H9 (cell line): ENCODE measurements at regions not wholly inside any gene's neighbourhood (a gene's known extent, or its start where the extent isn't known, plus 50 kb on each side); places are given as distances from the start of the nearest gene placed in this dataset.
"Not testable (repeated sequence)": the region's sequence is repeated elsewhere in the genome, so short reads cannot be mapped to it uniquely, and the experiment has no call there.

Experiments
- DNase-seq: peaks from one replicate; pipeline ENCODE4 v3.0.0-alpha.2; 2017
- H2AFZ ChIP-seq: one replicate; pipeline ENCODE4 v1.6.1; 2013; ENCODE audit warnings: mild to moderate bottlenecking, low read length, control low read depth, moderate library complexity
- H2AK5ac ChIP-seq: 2 replicates; pipeline ENCODE4 v1.6.1; 2013; ENCODE audit warnings: low read length, control low read depth, mixed read lengths; ENCODE audit not compliant: insufficient read length
- H2BK120ac ChIP-seq: one replicate; pipeline ENCODE4 v1.6.1; 2013; ENCODE audit warnings: low read depth, mild to moderate bottlenecking, low read length, control low read depth, inconsistent platforms; ENCODE audit not compliant: poor library complexity, severe bottlenecking
- H2BK12ac ChIP-seq: 2 replicates; pipeline ENCODE4 v1.6.1; 2013; ENCODE audit warnings: low read length, control low read depth, mixed read lengths, low read depth; ENCODE audit not compliant: insufficient read length
- H2BK15ac ChIP-seq: 2 replicates; pipeline ENCODE4 v1.6.1; 2013; ENCODE audit warnings: low read depth, low read length, control low read depth
- H2BK20ac ChIP-seq: one replicate; pipeline ENCODE4 v1.6.1; 2013; ENCODE audit warnings: low read depth, mild to moderate bottlenecking, low read length, control low read depth, inconsistent platforms; ENCODE audit not compliant: poor library complexity, severe bottlenecking
- H2BK5ac ChIP-seq: 2 replicates; pipeline ENCODE4 v1.6.1; 2013; ENCODE audit warnings: low read length, control low read depth, mixed read lengths; ENCODE audit not compliant: insufficient read length
- H3K14ac ChIP-seq: 2 replicates; pipeline ENCODE4 v1.6.1; 2013; ENCODE audit warnings: low read length, control low read depth; ENCODE audit not compliant: insufficient read depth
- H3K18ac ChIP-seq: 2 replicates; pipeline ENCODE4 v1.6.1; 2013; ENCODE audit warnings: low read depth, mild to moderate bottlenecking, mixed read lengths, low read length, control low read depth; ENCODE audit not compliant: insufficient read length
- H3K23ac ChIP-seq: 2 replicates; pipeline ENCODE4 v1.6.1; 2013; ENCODE audit warnings: low read length, control low read depth, mixed read lengths, low read depth; ENCODE audit not compliant: insufficient read length
- H3K23me2 ChIP-seq: 2 replicates; pipeline ENCODE4 v1.6.1; 2013; ENCODE audit warnings: low read depth, mild to moderate bottlenecking, mixed read lengths, low read length, control low read depth; ENCODE audit not compliant: insufficient read length, poor library complexity, severe bottlenecking
- H3K27ac ChIP-seq: 2 replicates; pipeline ENCODE4 v1.5.1; 2013; ENCODE audit warnings: low read length, control low read depth, mixed read lengths, low read depth; ENCODE audit not compliant: insufficient read length
- H3K27me3 ChIP-seq: 2 replicates; pipeline ENCODE4 v1.6.1; 2013; ENCODE audit warnings: low read length, control low read depth, inconsistent platforms; ENCODE audit not compliant: insufficient read depth
- H3K4ac ChIP-seq: 2 replicates; pipeline ENCODE4 v1.6.1; 2013; ENCODE audit warnings: low read depth, mild to moderate bottlenecking, control low read depth, inconsistent platforms, low read length, moderate library complexity
- H3K4me1 ChIP-seq: 2 replicates; pipeline ENCODE4 v1.6.1; 2013; ENCODE audit warnings: low read length, control low read depth, inconsistent platforms; ENCODE audit not compliant: insufficient read depth
- H3K4me2 ChIP-seq: 2 replicates; pipeline ENCODE4 v1.6.1; 2013; ENCODE audit warnings: low read length, control low read depth, mixed read lengths; ENCODE audit not compliant: insufficient read length, insufficient read depth
- H3K56ac ChIP-seq: 2 replicates; pipeline ENCODE4 v1.6.1; 2013; ENCODE audit warnings: low read depth, mild to moderate bottlenecking, mixed read lengths, low read length, control low read depth; ENCODE audit not compliant: insufficient read length
- H3K79me1 ChIP-seq: 2 replicates; pipeline ENCODE4 v1.6.1; 2013; ENCODE audit warnings: low read depth, mild to moderate bottlenecking, moderate library complexity, low read length, control low read depth, inconsistent platforms; ENCODE audit not compliant: insufficient read depth, poor library complexity, severe bottlenecking
- H3K79me2 ChIP-seq: 2 replicates; pipeline ENCODE4 v1.6.1; 2013; ENCODE audit warnings: low read length, control low read depth, inconsistent platforms; ENCODE audit not compliant: insufficient read depth
- H3K9ac ChIP-seq: 2 replicates; pipeline ENCODE4 v1.6.1; 2013; ENCODE audit warnings: low read length, control low read depth, mixed read lengths; ENCODE audit not compliant: insufficient read length; ENCODE audit errors: extremely low read depth
- H3K9me3 ChIP-seq: one replicate; pipeline ENCODE4 v1.6.1; 2013; ENCODE audit warnings: low read depth, low read length, inconsistent platforms; ENCODE audit not compliant: control insufficient read depth
- H3T11ph ChIP-seq: one replicate; pipeline ENCODE4 v1.6.1; 2013; ENCODE audit warnings: mild to moderate bottlenecking, low read length, control low read depth, inconsistent platforms
- H4K20me1 ChIP-seq: one replicate; pipeline ENCODE4 v1.6.1; 2013; ENCODE audit not compliant: control insufficient read depth, insufficient read length, insufficient read depth
- H4K5ac ChIP-seq: 2 replicates; pipeline ENCODE4 v1.6.1; 2013; ENCODE audit warnings: low read depth, mild to moderate bottlenecking, mixed read lengths, low read length, control low read depth; ENCODE audit not compliant: insufficient read length
- H4K8ac ChIP-seq: replicated peaks from 2 replicates; pipeline ENCODE4 v1.6.1; 2013; ENCODE audit warnings: low read length, control low read depth, mixed read lengths, low read depth; ENCODE audit not compliant: insufficient read length
- H4K91ac ChIP-seq: 2 replicates; pipeline ENCODE4 v1.6.1; 2013; ENCODE audit warnings: low read depth, mild to moderate bottlenecking, moderate library complexity, mixed read lengths, low read length, control low read depth; ENCODE audit not compliant: insufficient read length
- H3K27ac Mint-ChIP-seq, 3 experiments: 2 replicates in 2 of 3; 3 replicates in 1 of 3; pipeline ENCODE4 v1.8.0; 2020 to 2021; ENCODE audit warnings: mixed read lengths in 3 of 3, mild to moderate bottlenecking in 1 of 3, moderate library complexity in 1 of 3
- H3K27me3 Mint-ChIP-seq: 2 replicates; pipeline ENCODE4 v1.8.0; 2021; ENCODE audit warnings: low read depth, mild to moderate bottlenecking, moderate library complexity, mixed read lengths
- H3K36me3 Mint-ChIP-seq, 3 experiments: 2 replicates in 2 of 3; 3 replicates in 1 of 3; pipeline ENCODE4 v1.8.0; 2020 to 2021; ENCODE audit warnings: low read depth in 3 of 3, mixed read lengths in 3 of 3; ENCODE audit not compliant: insufficient read depth in 1 of 3
- H3K4me1 Mint-ChIP-seq, 2 experiments: 2 replicates each; pipeline ENCODE4 v1.8.0; 2020; ENCODE audit warnings: mixed read lengths in 2 of 2
- H3K4me3 Mint-ChIP-seq, 2 experiments: 2 replicates in 1 of 2; 3 replicates in 1 of 2; pipeline ENCODE4 v1.8.0; 2020 to 2021; ENCODE audit warnings: mild to moderate bottlenecking in 2 of 2, mixed read lengths in 2 of 2, moderate library complexity in 1 of 2
- H3K9me3 Mint-ChIP-seq, 2 experiments: 2 replicates in 1 of 2; 3 replicates in 1 of 2; pipeline ENCODE4 v1.8.0; 2020; ENCODE audit warnings: mild to moderate bottlenecking in 2 of 2, mixed read lengths in 2 of 2, moderate library complexity in 1 of 2
- WGBS: extraction: QIAGEN DNeasy Blood & Tissue Kit; methylation state at CpG from one replicate; pipeline ENCODE4 v1.1.7; 2013; ENCODE audit warnings: missing lambda C conversion rate, low lambda C conversion rate, mixed read lengths; ENCODE audit not compliant: insufficient read length; ENCODE audit errors: extremely low coverage; 5-methylcytosine and 5-hydroxymethylcytosine counted together
- TF ChIP-seq, protein P1 (sequence below): fragments of 200-600 bp; sonication (generic); conservative IDR thresholded peaks from 3 replicates; pipeline ENCODE4 v1.8.0; 2021; ENCODE audit warnings: antibody characterized with exemption, mild to moderate bottlenecking

DNA sequence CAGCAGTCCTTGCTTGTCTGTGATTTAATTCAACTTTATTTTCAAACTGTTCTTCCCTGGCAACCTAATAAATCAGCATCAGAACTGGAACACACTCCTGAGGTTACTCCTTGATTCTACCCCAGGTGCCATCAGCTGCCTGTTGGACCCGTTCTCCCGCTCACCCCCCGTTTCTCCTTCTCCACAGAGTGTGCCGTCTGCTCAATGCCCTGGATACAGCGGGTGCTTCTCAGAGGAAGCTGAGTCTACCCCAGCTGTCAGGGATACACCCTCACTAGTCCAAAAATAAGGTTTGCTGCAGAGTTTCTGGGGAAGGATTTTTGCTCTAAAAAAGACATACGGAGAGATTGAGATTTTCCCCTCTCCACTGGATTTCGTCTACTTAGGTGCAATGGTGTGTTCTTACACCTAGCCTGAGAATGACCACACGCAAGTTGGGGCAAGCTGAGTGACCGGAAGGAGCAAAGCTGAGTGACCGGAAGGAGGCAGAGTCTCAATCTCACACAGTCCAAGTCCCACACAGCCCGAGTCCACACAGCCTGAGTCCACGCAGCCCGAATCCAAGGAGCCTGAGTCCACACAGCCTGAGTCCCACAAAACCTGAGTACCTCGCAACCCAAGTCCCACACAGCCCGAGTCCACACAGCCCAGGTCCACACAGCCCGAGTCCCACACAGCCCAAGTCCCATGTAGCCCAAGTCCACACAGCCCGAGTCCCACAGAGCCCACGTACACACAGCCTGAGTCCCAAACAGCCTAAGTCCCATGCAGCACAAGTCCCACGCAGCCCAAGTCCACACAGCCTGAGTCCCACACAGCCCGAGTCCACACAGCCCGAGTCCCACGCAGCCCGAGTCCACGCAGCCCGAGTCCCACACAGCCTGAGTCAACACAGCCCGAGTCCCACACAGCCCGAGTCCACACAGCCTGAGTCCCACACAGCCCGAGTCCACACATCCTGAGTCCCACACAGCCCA lies 58.6 kb upstream of the DACT2 start:
- Histone ChIP-seq H2BK12ac (no peak overlapping the region), H3K9me3 (no peaks in the 10 kb centered on the region), H3T11ph (no peak overlapping the region), H2BK15ac (no peak overlapping the region), H3K79me2 (no peaks in the 10 kb centered on the region), H2BK5ac (no peak overlapping the region), H3K23ac (no peak overlapping the region), H2BK120ac (no peak overlapping the region), H3K4me1 (no peaks in the 10 kb centered on the region), H2AFZ (no peak overlapping the region), H2AK5ac (no peak overlapping the region), H3K18ac (no peak overlapping the region), H3K9ac (no peak overlapping the region), H3K4me2 (no peak overlapping the region), H3K4ac (no peak overlapping the region), H4K91ac (no peak overlapping the region), H4K8ac (no peak overlapping the region), H2BK20ac (no peak overlapping the region), H4K5ac (no peak overlapping the region), H3K23me2 (no peaks in the 10 kb centered on the region), H3K79me1 (no peaks in the 10 kb centered on the region), H3K27me3 (no peaks in the 10 kb centered on the region), H3K56ac (no peak overlapping the region), H4K20me1 (no peaks in the 10 kb centered on the region), H3K27ac (no peak overlapping the region), H3K14ac (no peak overlapping the region)
- Mint-ChIP-seq H3K4me1 (peaks cover 2 to 3% of the 10 kb centered on the region in 2 experiments), H3K27me3 (peaks cover 1% of the 10 kb centered on the region; the same call in 1 of the 2 replicates), H3K27ac (no peak overlapping the region), H3K9me3 (peaks cover 41 to 43% of the 10 kb centered on the region in 2 experiments), H3K36me3 (peaks cover 7 to 33% (median 7%) of the 10 kb centered on the region in 3 experiments), H3K4me3 (no peak overlapping the region)
- no peak for DNase-seq
- TF ChIP-seq, protein P1, sequence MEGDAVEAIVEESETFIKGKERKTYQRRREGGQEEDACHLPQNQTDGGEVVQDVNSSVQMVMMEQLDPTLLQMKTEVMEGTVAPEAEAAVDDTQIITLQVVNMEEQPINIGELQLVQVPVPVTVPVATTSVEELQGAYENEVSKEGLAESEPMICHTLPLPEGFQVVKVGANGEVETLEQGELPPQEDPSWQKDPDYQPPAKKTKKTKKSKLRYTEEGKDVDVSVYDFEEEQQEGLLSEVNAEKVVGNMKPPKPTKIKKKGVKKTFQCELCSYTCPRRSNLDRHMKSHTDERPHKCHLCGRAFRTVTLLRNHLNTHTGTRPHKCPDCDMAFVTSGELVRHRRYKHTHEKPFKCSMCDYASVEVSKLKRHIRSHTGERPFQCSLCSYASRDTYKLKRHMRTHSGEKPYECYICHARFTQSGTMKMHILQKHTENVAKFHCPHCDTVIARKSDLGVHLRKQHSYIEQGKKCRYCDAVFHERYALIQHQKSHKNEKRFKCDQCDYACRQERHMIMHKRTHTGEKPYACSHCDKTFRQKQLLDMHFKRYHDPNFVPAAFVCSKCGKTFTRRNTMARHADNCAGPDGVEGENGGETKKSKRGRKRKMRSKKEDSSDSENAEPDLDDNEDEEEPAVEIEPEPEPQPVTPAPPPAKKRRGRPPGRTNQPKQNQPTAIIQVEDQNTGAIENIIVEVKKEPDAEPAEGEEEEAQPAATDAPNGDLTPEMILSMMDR: no peak
- no CpG with 5 or more reads among the region's 28 CpGs for WGBS

DNA sequence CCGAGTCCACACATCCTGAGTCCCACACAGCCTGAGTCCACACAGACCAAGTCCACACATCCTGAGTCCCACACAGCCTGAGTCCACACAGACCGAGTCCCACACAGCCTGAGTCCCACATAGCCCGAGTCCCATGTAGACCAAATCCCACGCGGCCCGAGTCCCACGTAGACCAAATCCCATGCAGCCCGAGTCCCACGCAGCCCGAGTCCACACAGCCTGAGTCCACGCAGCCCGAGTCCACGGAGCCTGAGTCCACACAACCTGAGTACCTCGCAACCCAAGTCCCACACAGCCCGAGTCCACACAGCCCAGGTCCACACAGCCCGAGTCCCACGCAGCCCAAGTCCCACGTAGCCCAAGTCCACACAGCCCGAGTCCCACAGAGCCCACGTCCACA lies 60.0 kb upstream of the DACT2 start:
- H4K5ac ChIP-seq, H3K9me3 ChIP-seq, H3K27me3 ChIP-seq, H4K8ac ChIP-seq, H2BK120ac ChIP-seq, H2AFZ ChIP-seq, H3K27me3 Mint-ChIP-seq, DNase-seq, H3K27ac Mint-ChIP-seq, H3K18ac ChIP-seq, H3T11ph ChIP-seq, H2BK20ac ChIP-seq, H3K4me2 ChIP-seq, H3K4me1 ChIP-seq, H2BK5ac ChIP-seq, H3K79me2 ChIP-seq, H3K14ac ChIP-seq, H3K79me1 ChIP-seq, H3K23me2 ChIP-seq, H3K4me1 Mint-ChIP-seq, H3K4ac ChIP-seq, H3K56ac ChIP-seq, H3K4me3 Mint-ChIP-seq, H4K91ac ChIP-seq, H3K9ac ChIP-seq, H2AK5ac ChIP-seq, H4K20me1 ChIP-seq, H3K27ac ChIP-seq, H2BK15ac ChIP-seq, H3K23ac ChIP-seq, H2BK12ac ChIP-seq: not testable (repeated sequence)
- peaks cover 48 to 49% of the 10 kb centered on the region in 2 experiments for H3K9me3 Mint-ChIP-seq
- H3K36me3 Mint-ChIP-seq: peaks cover 7 to 33% (median 7%) of the 10 kb centered on the region in 3 experiments
- WGBS: no CpG with 5 or more reads among the region's 20 CpGs
